GM18505 (cell line): ENCODE measurements at regions not wholly inside any gene's neighbourhood (a gene's known extent, or its start where the extent isn't known, plus 50 kb on each side); places are given as distances from the start of the nearest gene placed in this dataset.
"Not testable (repeated sequence)": the region's sequence is repeated elsewhere in the genome, so short reads cannot be mapped to it uniquely, and the experiment has no call there.

Source experiments
- ATAC-seq: cut with Tn5 transposase; IDR thresholded peaks from one replicate; pipeline ENCODE4 v1.9.1; 2021; ENCODE audit not compliant: unreplicated experiment
- POLR2A ChIP-seq: IDR thresholded peaks from 4 replicates; pipeline ENCODE4 v1.6.1; 2011; ENCODE audit warnings: borderline replicate concordance; ENCODE audit not compliant: insufficient read depth, insufficient read length; ENCODE audit errors: extremely low read depth

- ATAC-seq: no peak
- no peak for TF ChIP-seq POLR2A
These were observed 50.7 kb upstream of the VPREB1 start for GRCh38 chr22:22193923-22194322.

DNA sequence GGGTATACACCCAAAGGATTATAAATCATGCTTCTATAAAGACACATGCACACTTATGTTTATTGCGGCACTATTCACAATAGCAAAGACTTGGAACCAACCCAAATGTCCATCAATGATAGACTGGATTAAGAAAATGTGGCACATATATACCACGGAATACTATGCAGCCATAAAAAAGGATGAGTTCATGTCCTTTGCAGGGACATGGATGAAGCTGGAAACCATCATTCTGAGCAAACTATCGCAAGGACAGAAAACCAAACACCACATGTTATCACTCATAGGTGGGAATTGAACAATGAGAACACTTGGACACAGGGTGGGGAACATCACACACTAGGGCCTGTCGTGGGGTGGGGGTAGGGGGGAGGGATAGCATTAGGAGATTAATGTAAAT, 51.1 kb upstream of the VPREB1 start:
- not testable (repeated sequence) for ATAC-seq

DNA sequence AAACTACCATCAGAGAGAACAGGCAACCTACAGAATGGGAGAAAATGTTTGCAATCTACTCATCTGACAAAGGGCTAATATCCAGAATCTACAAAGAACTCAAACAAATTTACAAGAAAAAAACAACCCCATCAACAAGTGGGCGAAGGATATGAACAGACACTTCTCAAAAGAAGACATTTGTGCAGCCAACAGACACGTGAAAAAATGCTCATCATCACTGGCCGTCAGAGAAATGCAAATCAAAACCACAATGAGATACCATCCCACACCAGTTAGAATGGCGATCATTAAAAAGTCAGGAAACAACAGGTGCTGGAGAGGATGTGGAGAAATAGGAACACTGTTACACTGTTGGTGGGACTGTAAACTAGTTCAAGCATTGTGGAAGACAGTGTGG, 51.6 kb upstream of the VPREB1 start:
- not testable (repeated sequence) for ATAC-seq

DNA sequence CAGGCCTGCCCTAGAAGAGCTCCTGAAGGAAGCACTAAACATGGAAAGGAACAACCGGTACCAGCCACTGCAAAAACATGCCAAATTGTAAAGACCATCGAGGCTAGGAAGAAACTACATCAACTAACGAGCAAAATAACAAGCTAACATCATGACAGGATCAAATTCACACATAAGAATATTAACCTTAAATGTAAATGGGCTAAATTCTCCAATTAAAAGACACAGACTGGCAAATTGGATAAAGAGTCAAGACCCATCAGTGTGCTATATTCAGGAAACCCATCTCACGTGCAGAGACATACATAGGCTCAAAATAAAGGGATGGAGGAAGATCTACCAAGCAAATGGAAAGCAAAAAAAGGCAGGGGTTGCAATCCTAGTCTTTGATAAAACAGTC, 54.8 kb upstream of the VPREB1 start:
- ATAC-seq: not testable (repeated sequence)

DNA sequence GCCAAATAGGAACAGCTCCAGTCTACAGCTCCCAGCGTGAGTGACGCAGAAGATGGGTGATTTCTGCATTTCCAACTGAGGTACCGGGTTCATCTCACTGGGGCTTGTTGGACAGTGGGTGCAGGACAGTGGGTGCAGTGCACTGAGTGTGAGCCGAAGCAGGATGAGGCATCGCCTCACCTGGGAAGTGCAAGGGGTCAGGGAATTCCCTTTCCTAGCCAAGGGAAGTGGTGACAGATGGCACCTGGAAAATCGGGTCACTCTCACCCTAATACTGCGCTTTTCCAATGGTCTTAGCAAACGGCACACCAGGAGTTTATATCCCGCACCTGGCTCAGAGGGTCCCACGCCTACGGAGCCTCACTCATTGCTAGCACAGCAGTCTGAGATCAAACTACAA, 56.7 kb upstream of the VPREB1 start:
- not testable (repeated sequence) for ATAC-seq

DNA sequence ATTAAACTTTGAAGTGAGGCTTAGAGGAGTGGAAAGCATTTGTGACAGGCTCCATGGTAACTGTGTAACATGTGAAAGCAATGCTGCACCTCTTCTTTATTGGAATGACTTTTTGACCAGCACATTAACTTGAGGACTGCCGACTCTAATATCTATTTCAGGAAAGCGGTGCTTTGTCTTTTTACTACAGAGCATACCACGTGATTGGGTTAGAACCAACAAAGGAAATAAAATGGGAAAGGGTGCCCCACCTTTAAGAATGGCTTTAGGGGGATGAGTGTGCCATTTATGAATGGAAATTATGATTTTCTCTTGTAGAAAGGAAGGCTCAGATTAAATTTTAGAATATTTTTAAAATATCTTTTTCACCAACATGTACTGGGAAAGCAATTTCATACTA, 57.3 kb upstream of the VPREB1 start:
- TF ChIP-seq POLR2A: no peak

GRCh38 chr22:22185844-22186499, 58.6 kb upstream of the VPREB1 start:
- no peak for TF ChIP-seq POLR2A
- ATAC-seq: no peak

More for the DNA sequence above, 57.3 kb upstream of the VPREB1 start:
- no peak for ATAC-seq

- no peak for TF ChIP-seq POLR2A
- no peak for ATAC-seq
These were observed 59.4 kb upstream of the VPREB1 start for GRCh38 chr22:22185217-22185616.

DNA sequence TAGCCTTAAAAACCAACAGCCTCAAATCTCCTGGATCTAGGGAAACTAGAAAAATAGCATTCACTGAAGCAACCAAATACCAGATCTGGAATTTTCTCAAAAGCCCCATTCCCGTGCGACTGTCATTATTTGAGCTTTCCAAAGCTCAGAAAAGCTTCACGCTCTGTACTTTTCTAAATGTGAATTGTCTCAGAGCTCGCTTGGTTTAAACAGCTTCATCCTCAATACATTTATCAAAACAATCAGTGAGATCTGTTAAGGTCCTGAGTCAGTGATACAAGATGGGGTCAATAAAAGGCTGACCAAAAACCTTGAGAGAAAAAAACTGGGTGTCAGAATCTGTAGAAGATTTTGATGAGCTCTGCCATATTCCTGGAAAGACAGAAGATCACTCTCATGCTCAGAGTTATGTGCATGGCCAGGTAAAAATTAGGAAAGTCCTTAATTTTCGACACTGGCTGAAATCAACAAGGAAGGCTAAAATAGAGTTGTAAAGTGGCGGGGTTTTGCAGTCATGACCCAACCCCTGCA, 60.2 kb upstream of the VPREB1 start:
- TF ChIP-seq POLR2A: no peak
- no peak for ATAC-seq

DNA sequence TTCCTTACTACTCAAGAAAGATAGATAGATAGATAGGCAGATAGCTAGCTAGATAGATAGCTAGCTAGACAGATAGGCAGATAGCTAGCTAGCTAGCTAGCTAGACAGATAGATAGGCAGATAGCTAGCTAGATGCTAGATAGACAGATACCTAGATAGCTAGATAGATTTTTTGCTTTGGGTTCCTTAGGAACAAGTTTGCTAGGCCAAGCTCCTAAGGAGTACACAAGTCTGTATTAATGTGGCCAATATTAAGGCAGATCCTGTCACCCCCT, 61.7 kb upstream of the VPREB1 start:
- TF ChIP-seq POLR2A: no peak
- ATAC-seq: no peak

DNA sequence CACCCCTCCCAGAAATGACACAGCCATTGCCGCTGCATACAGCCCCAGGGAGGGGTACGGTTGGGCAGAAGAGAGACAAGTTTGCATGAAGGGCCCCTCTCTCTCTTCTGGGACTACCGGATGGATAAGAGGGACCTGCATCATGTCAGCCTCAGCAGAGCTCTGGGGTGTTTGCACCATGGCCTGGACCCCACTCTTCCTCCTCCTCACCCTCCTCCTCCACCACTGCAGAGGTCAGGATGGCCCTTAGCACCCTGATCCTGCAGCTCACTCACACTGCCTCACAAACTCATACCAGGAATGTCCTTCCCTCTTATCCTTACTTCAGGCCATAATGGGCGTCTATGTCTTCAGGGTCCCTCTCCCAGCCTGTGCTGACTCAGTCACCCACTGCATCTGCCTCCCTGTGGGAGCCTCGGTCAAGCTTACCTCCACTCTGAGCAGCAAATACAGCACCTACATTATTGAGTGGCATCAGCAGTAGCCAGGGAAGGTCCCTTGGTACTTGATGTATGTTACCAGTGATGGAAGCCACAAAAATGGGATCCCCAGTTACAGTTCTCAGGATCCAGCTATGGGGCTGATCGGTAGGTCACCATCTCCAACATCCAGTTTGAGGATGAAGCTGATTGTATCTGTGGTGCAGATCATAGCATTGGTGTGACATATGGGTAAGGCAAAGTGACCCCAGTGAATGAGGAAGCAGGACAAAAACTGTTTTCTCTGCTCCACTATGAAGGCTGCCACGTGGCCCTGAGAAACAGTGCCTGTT, 62.2 kb upstream of the VPREB1 start:
- TF ChIP-seq POLR2A: no peak
- ATAC-seq: no peak

- TF ChIP-seq POLR2A: no peak
- ATAC-seq: no peak
These were observed 63.2 kb upstream of the VPREB1 start for GRCh38 chr22:22181341-22181850.

GRCh38 chr22:22180738-22181285, 63.8 kb upstream of the VPREB1 start:
- ATAC-seq: no peak
- no peak for TF ChIP-seq POLR2A

DNA sequence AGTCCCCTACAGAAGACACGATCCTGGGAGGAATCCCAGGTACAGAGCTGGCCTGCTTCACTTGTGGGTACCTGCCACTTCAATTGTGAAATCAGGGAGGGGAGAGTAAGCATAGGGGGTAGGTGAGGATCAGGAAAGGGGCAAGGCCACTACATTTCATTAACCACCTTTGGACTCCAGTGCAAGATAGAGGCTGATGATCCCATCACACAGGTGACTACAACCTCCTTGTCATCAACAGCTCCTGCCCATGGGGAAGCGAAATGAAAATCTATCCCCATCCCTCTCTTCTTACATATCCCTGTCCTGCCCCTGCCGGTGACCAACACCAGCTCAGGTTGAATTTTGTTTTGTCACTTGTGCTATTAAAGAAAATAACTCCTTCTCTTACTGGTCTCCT, 64.7 kb upstream of the VPREB1 start:
- TF ChIP-seq POLR2A: no peak
- ATAC-seq: no peak

GRCh38 chr22:22178992-22179391, 65.6 kb upstream of the VPREB1 start:
- no peak for TF ChIP-seq POLR2A
- no peak for ATAC-seq

DNA sequence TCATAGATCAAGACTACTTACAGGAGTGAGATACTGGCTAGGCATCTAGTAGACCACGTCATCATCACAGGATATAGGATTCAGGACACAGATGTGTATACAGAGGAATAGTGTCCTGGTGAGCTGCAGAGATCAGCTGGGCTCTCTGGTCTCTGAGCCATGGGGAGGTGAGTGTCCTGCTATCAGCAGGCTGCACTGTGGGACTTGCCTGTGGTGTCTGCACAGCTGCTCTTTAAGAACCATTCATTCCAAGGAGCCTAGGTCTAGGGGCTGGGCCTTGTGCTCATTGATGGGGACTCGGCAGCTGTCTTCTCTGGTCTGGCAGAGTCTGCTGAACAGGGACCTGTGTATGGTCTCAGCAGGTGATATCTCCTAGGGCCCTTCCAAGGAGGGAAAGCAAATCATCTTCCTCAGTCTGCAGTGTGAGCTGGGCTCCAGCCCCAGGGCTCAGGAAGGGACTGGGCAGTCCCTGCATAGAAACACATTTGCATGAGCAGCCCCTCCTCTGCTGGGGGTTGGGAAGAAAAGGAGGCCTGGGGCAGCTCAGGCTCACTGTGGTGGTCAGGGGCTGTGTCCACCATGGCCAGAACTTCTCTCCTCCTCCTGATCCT, 66.1 kb upstream of the VPREB1 start:
- ATAC-seq: no peak
- no peak for TF ChIP-seq POLR2A
